HS-27A (cell line): ENCODE measurements at regions not wholly inside any gene's neighbourhood (a gene's known extent, or its start where the extent isn't known, plus 50 kb on each side); places are given as distances from the start of the nearest gene placed in this dataset.
A peak's percentile ranks its signal among the peaks of the same experiment; 100 is the strongest.
"Not testable (repeated sequence)": the region's sequence is repeated elsewhere in the genome, so short reads cannot be mapped to it uniquely, and the experiment has no call there.

Experiments
- DNase-seq: peaks from one replicate; pipeline ENCODE4 v3.0.0-alpha.2; 2012; ENCODE audit warnings: low read depth, missing footprints

- no peak for DNase-seq
These were observed 228.9 kb downstream of the ANKRD60 start for GRCh38 chr20:57999465-58000111.

GRCh38 chr20:57998981-57999464 lies 229.4 kb downstream of the ANKRD60 start:
- no peak for DNase-seq

- no peak for DNase-seq
These were observed 230.2 kb downstream of the ANKRD60 start for GRCh38 chr20:57998276-57998675.

GRCh38 chr20:57996936-57997890 lies 231.2 kb downstream of the ANKRD60 start:
- no peak for DNase-seq

- DNase-seq = no peak
These were observed 232.0 kb downstream of the ANKRD60 start for GRCh38 chr20:57996465-57996864.

- DNase-seq = no peak
These were observed 233.0 kb downstream of the ANKRD60 start for GRCh38 chr20:57995381-57995977.

- no peak for DNase-seq
These were observed 234.6 kb downstream of the ANKRD60 start for GRCh38 chr20:57993716-57994431.

GRCh38 chr20:57991211-57991881 lies 237.1 kb downstream of the ANKRD60 start:
- peak; percentile 4 for DNase-seq

- no peak for DNase-seq
These were observed 238.0 kb downstream of the ANKRD60 start for GRCh38 chr20:57990396-57990987.

- no peak for DNase-seq
These were observed 239.6 kb downstream of the ANKRD60 start for GRCh38 chr20:57988828-57989227.

GRCh38 chr20:57988422-57988821 lies 240.0 kb downstream of the ANKRD60 start:
- no peak for DNase-seq

GRCh38 chr20:57987659-57988058 lies 240.8 kb downstream of the ANKRD60 start:
- DNase-seq = no peak

- DNase-seq = no peak
These were observed 241.8 kb downstream of the ANKRD60 start for GRCh38 chr20:57986666-57987065.

- DNase-seq = no peak
These were observed 243.2 kb downstream of the ANKRD60 start for GRCh38 chr20:57985278-57985677.

- no peak for DNase-seq
These were observed 245.4 kb downstream of the ANKRD60 start for GRCh38 chr20:57983082-57983481.

GRCh38 chr20:57980506-57980905 lies 247.9 kb downstream of the ANKRD60 start:
- no peak for DNase-seq

GRCh38 chr20:57977569-57977968 lies 250.9 kb downstream of the ANKRD60 start:
- DNase-seq = no peak

- no peak for DNase-seq
These were observed 251.3 kb downstream of the ANKRD60 start for GRCh38 chr20:57977141-57977540.

- no peak for DNase-seq
These were observed 253.6 kb downstream of the ANKRD60 start for GRCh38 chr20:57974863-57975262.

GRCh38 chr20:57973886-57974285 lies 254.6 kb downstream of the ANKRD60 start:
- no peak for DNase-seq

GRCh38 chr20:57971583-57971982 lies 256.9 kb downstream of the ANKRD60 start:
- not testable (repeated sequence) for DNase-seq
